ENCODE measurements at regions not wholly inside any gene's neighbourhood (a gene's known extent, or its start where the extent isn't known, plus 50 kb on each side); places are given as distances from the start of the nearest gene placed in this dataset.

- TF ChIP-seq, protein P1, sequence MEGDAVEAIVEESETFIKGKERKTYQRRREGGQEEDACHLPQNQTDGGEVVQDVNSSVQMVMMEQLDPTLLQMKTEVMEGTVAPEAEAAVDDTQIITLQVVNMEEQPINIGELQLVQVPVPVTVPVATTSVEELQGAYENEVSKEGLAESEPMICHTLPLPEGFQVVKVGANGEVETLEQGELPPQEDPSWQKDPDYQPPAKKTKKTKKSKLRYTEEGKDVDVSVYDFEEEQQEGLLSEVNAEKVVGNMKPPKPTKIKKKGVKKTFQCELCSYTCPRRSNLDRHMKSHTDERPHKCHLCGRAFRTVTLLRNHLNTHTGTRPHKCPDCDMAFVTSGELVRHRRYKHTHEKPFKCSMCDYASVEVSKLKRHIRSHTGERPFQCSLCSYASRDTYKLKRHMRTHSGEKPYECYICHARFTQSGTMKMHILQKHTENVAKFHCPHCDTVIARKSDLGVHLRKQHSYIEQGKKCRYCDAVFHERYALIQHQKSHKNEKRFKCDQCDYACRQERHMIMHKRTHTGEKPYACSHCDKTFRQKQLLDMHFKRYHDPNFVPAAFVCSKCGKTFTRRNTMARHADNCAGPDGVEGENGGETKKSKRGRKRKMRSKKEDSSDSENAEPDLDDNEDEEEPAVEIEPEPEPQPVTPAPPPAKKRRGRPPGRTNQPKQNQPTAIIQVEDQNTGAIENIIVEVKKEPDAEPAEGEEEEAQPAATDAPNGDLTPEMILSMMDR (IDR thresholded peaks at IDR 0.05), result no peak
- TF ChIP-seq POLR2A (IDR thresholded peaks at IDR 0.05), result no peak
Observed at GRCh38 chr3:95226437-95226836, 1163.6 kb downstream of the NSUN3 start.
